IMR-90 (cell line): ENCODE measurements at regions not wholly inside any gene's neighbourhood (a gene's known extent, or its start where the extent isn't known, plus 50 kb on each side); places are given as distances from the start of the nearest gene placed in this dataset.

Experiments used
- ATAC-seq: fragments of 200-7000 bp; cut with Tn5 transposase; 2 replicates; pipeline ENCODE4 v1.9.1; 2020; ENCODE audit warnings: low read depth, mild to moderate bottlenecking, moderate library complexity
- BruUV-seq: library from RNA; stranded (reverse); fragments of 400-500 nt; replicated peaks from 2 replicates; lab custom pipeline; 2021; lab: Mats Ljungman, UMichigan
- CTCF ChIA-PET: fragments of 300-600 bp; formaldehyde crosslinking; extraction: SDS; loops from one replicate; lab custom pipeline; 2021; ENCODE audit warnings: antibody characterized with exemption; lab: Yijun Ruan, JAX
- POLR2A ChIA-PET: fragments of 300-600 bp; sonication (Branson Sonifier 250); formaldehyde crosslinking; loops from one replicate; lab custom pipeline; 2022; ENCODE audit warnings: antibody characterized with exemption; ENCODE audit not compliant: unreplicated experiment; lab: Charles Lee
- DNase-seq: peaks from one replicate; pipeline ENCODE4 v3.0.0; 2013
- H2AFZ ChIP-seq: replicated peaks from 2 replicates; pipeline ENCODE3; 2013; ENCODE audit warnings: low read length, mild to moderate bottlenecking; ENCODE audit not compliant: poor library complexity
- H2AK5ac ChIP-seq: 2 replicates; pipeline ENCODE4 v1.6.1; 2013; ENCODE audit warnings: low read depth, low read length, inconsistent platforms
- H2AK9ac ChIP-seq: replicated peaks from 2 replicates; pipeline ENCODE3; 2013; ENCODE audit warnings: mild to moderate bottlenecking, low read depth, low read length, moderate library complexity; ENCODE audit not compliant: poor library complexity
- H2BK120ac ChIP-seq: 2 replicates; pipeline ENCODE4 v1.6.1; 2013; ENCODE audit warnings: low read depth, low read length, inconsistent platforms
- H2BK15ac ChIP-seq: 3 replicates; pipeline ENCODE4 v1.6.1; 2013; ENCODE audit warnings: low read depth, low read length, inconsistent platforms
- H2BK20ac ChIP-seq: 2 replicates; pipeline ENCODE4 v1.6.1; 2013; ENCODE audit warnings: low read depth, mild to moderate bottlenecking, inconsistent platforms, low read length, moderate library complexity
- H2BK5ac ChIP-seq: 2 replicates; pipeline ENCODE4 v1.6.1; 2013; ENCODE audit warnings: mild to moderate bottlenecking, low read depth, low read length, inconsistent platforms; ENCODE audit not compliant: poor library complexity, severe bottlenecking
- H3K14ac ChIP-seq: replicated peaks from 2 replicates; pipeline ENCODE4 v1.6.1; 2013; ENCODE audit warnings: low read depth, low read length, inconsistent platforms
- H3K18ac ChIP-seq: 2 replicates; pipeline ENCODE4 v1.6.1; 2013; ENCODE audit warnings: low read depth, low read length, control low read depth
- H3K23ac ChIP-seq: 2 replicates; pipeline ENCODE4 v1.6.1; 2013; ENCODE audit warnings: low read depth, low read length, inconsistent platforms
- H3K27ac ChIP-seq: 2 replicates; pipeline ENCODE4 v1.5.1; 2013; ENCODE audit warnings: mild to moderate bottlenecking, control low read depth, low read length; ENCODE audit not compliant: insufficient read depth
- H3K27me3 ChIP-seq: 2 replicates; pipeline ENCODE4 v1.6.1; 2013; ENCODE audit warnings: low read length; ENCODE audit not compliant: control insufficient read depth, insufficient read depth
- H3K36me3 ChIP-seq: 2 replicates; pipeline ENCODE4 v1.6.1; 2013; ENCODE audit warnings: low read length, mixed read lengths; ENCODE audit not compliant: control insufficient read depth, insufficient read depth
- H3K4ac ChIP-seq: 2 replicates; pipeline ENCODE4 v1.6.1; 2013; ENCODE audit warnings: low read depth, low read length, inconsistent platforms
- H3K4me1 ChIP-seq: 2 replicates; pipeline ENCODE4 v1.6.1; 2013; ENCODE audit warnings: low read length, mixed read lengths; ENCODE audit not compliant: control insufficient read depth, insufficient read depth
- H3K4me2 ChIP-seq: 2 replicates; pipeline ENCODE4 v1.6.1; 2013; ENCODE audit warnings: low read depth, mild to moderate bottlenecking, control low read depth, low read length, moderate library complexity
- H3K4me3 ChIP-seq: 2 replicates; pipeline ENCODE4 v1.5.1; 2013; ENCODE audit warnings: low read depth, mild to moderate bottlenecking, control low read depth, low read length, moderate library complexity; ENCODE audit not compliant: insufficient read depth
- H3K56ac ChIP-seq: 2 replicates; pipeline ENCODE4 v1.6.1; 2013; ENCODE audit warnings: low read length, inconsistent platforms; ENCODE audit not compliant: insufficient read depth; ENCODE audit errors: extremely low read depth
- H3K79me1 ChIP-seq, 2 experiments: 2 replicates each; pipeline ENCODE4 v1.6.1; 2013; ENCODE audit warnings: low read length in 2 of 2, inconsistent platforms in 1 of 2, low read depth in 1 of 2
- H3K9ac ChIP-seq: 2 replicates; pipeline ENCODE4 v1.6.1; 2013; ENCODE audit warnings: low read depth, low read length, control low read depth
- H3K9me1 ChIP-seq: 2 replicates; pipeline ENCODE4 v1.6.1; 2013; ENCODE audit warnings: low read length, inconsistent platforms; ENCODE audit not compliant: insufficient read depth
- H3K9me3 ChIP-seq: 2 replicates; pipeline ENCODE4 v1.6.1; 2013; ENCODE audit warnings: low read length; ENCODE audit not compliant: control insufficient read depth, insufficient read depth
- H4K20me1 ChIP-seq: 2 replicates; pipeline ENCODE4 v1.6.1; 2013; ENCODE audit warnings: low read length, inconsistent platforms; ENCODE audit not compliant: insufficient read depth
- H4K5ac ChIP-seq: 2 replicates; pipeline ENCODE4 v1.6.1; 2013; ENCODE audit warnings: mild to moderate bottlenecking, low read depth, low read length, control low read depth
- H4K8ac ChIP-seq, 2 experiments: 2 replicates each; pipeline ENCODE4 v1.6.1; 2013; ENCODE audit warnings: low read depth in 2 of 2, low read length in 2 of 2, control low read depth in 1 of 2, inconsistent platforms in 1 of 2
- H4K91ac ChIP-seq: 2 replicates; pipeline ENCODE4 v1.6.1; 2013; ENCODE audit warnings: low read depth, low read length, inconsistent platforms; ENCODE audit not compliant: insufficient read depth
- BHLHE40 ChIP-seq: fragments of 150-350 bp; IDR thresholded peaks from 2 replicates; pipeline ENCODE4 v1.6.1; 2016; ENCODE audit warnings: mild to moderate bottlenecking, low read depth, low read length
- CEBPB ChIP-seq: IDR thresholded peaks from 2 replicates; pipeline ENCODE4 v1.6.1; 2012; ENCODE audit warnings: low read depth, low read length, improper control_type of control experiment
- CHD1 ChIP-seq: IDR thresholded peaks from 2 replicates; pipeline ENCODE4 v1.6.1; 2012; ENCODE audit warnings: low read depth, low read length, improper control_type of control experiment
- FOS ChIP-seq: fragments of 150-350 bp; IDR thresholded peaks from 2 replicates; pipeline ENCODE4 v1.6.1; 2016; ENCODE audit warnings: low read depth, low read length
- MAFK ChIP-seq: IDR thresholded peaks from 2 replicates; pipeline ENCODE4 v1.6.1; 2012; ENCODE audit warnings: low read depth, low read length, improper control_type of control experiment
- MAZ ChIP-seq: IDR thresholded peaks from 2 replicates; pipeline ENCODE4 v1.6.1; 2012; ENCODE audit warnings: low read depth, mild to moderate bottlenecking, low read length, improper control_type of control experiment, moderate library complexity, borderline replicate concordance
- MXI1 ChIP-seq: IDR thresholded peaks from 2 replicates; pipeline ENCODE4 v1.6.1; 2012; ENCODE audit warnings: low read depth, mild to moderate bottlenecking, low read length, moderate library complexity, borderline replicate concordance
- NFE2L2 ChIP-seq: fragments of 150-350 bp; IDR thresholded peaks from 2 replicates; pipeline ENCODE4 v1.6.1; 2016; ENCODE audit warnings: low read depth, mild to moderate bottlenecking, low read length
- POLR2A ChIP-seq: IDR thresholded peaks from 2 replicates; pipeline ENCODE4 v1.6.1; 2012; ENCODE audit warnings: mild to moderate bottlenecking, low read depth, low read length
- RAD21 ChIP-seq: IDR thresholded peaks from 2 replicates; pipeline ENCODE4 v1.6.1; 2012; ENCODE audit warnings: low read length, improper control_type of control experiment
- RCOR1 ChIP-seq: IDR thresholded peaks from 2 replicates; pipeline ENCODE4 v1.6.1; 2012; ENCODE audit warnings: mild to moderate bottlenecking, low read length, improper control_type of control experiment; ENCODE audit not compliant: insufficient replicate concordance
- RFX5 ChIP-seq: IDR thresholded peaks from 2 replicates; pipeline ENCODE4 v1.8.0; 2012; ENCODE audit warnings: low read depth, mild to moderate bottlenecking, low read length, moderate library complexity
- SMC3 ChIP-seq: fragments of 150-350 bp; IDR thresholded peaks from 2 replicates; pipeline ENCODE4 v1.6.1; 2016; ENCODE audit warnings: low read depth, mild to moderate bottlenecking, antibody characterized with exemption, low read length, moderate library complexity
- WGBS, 2 experiments: methylation state at CpG; one replicate each; pipeline versions ENCODE4 v1.1.5 to v1.1.7; 2013; ENCODE audit warnings: missing lambda C conversion rate in 2 of 2; ENCODE audit not compliant: insufficient read length in 1 of 2; ENCODE audit errors: extremely low coverage in 2 of 2; 5-methylcytosine and 5-hydroxymethylcytosine counted together
- dilution Hi-C: fragments of 300-500 bp; cut with HindIII; formaldehyde crosslinking; loops from one replicate; pipeline ENCODE4 v1.14.3; 2018; ENCODE audit warnings: low sequenced_read_pairs; ENCODE audit not compliant: unreplicated experiment
- in situ Hi-C: fragments of 300-500 bp; cut with MboI; formaldehyde crosslinking; loops from 3 replicates; pipeline ENCODE4 v1.14.3; 2019; ENCODE audit warnings: low sequenced_read_pairs, inconsistent platforms, mixed read lengths
- intact Hi-C: fragments of 100-400 bp; cut with micrococcal nuclease; formaldehyde crosslinking; loops from 2 replicates; pipeline ENCODE4 v1.10.0; 2022
- TF ChIP-seq, protein P1 (sequence below): conservative IDR thresholded peaks from 2 replicates; pipeline ENCODE4 v1.5.1; 2012; ENCODE audit warnings: mild to moderate bottlenecking, low read depth, low read length, improper control_type of control experiment
- TF ChIP-seq, protein P2 (sequence below): fragments of 150-350 bp; IDR thresholded peaks from 2 replicates; pipeline ENCODE4 v1.6.1; 2017; ENCODE audit warnings: mild to moderate bottlenecking, antibody characterized with exemption, low read length, low read depth
- TF ChIP-seq, protein P3 (sequence below): fragments of 150-350 bp; IDR thresholded peaks from 2 replicates; pipeline ENCODE4 v1.6.1; 2016; ENCODE audit warnings: low read depth, mild to moderate bottlenecking, low read length, moderate library complexity, borderline replicate concordance

GRCh38 chr5:1952444-1953099 is 69.8 kb upstream of the IRX4 start:
- H3K9ac ChIP-seq = no peak overlapping the region
- no peaks in the 10 kb centered on the region for H3K79me1 ChIP-seq
- DNase-seq (no peak), ATAC-seq (no peak)
- no peak overlapping the region for H3K27ac ChIP-seq
- ChIA-PET POLR2A (no interaction called here), CTCF (no interaction called here)
- H2AK9ac ChIP-seq = no peak overlapping the region
- H3K18ac ChIP-seq = no peak overlapping the region
- H2BK5ac ChIP-seq = no peak overlapping the region
- H2BK20ac ChIP-seq = no peak overlapping the region
- peaks cover 6% of the 10 kb centered on the region for H3K9me3 ChIP-seq
- no peak overlapping the region for H3K4me3 ChIP-seq
- no peak overlapping the region for H3K56ac ChIP-seq
- H3K4me2 ChIP-seq = no peak overlapping the region
- no peak overlapping the region for H4K8ac ChIP-seq
- no peak overlapping the region for H2AFZ ChIP-seq
- H4K20me1 ChIP-seq = no peaks in the 10 kb centered on the region
- no peaks in the 10 kb centered on the region for H3K4me1 ChIP-seq
- H3K27me3 ChIP-seq = no peaks in the 10 kb centered on the region
- intact Hi-C loops (no loop called here), in situ Hi-C loops (no loop called here), dilution Hi-C loops (no loop called here)
- WGBS, 2 experiments = 17% methylated on average over 11 of the region's 20 CpGs; no CpG with 5 or more reads in 1 of the 2 experiments
- TF ChIP-seq SMC3 (no peak), BHLHE40 (no peak), POLR2A (no peak), RCOR1 (no peak), RAD21 (no peak), NFE2L2 (no peak), MXI1 (no peak), MAFK (no peak), RFX5 (no peak), MAZ (no peak), FOS (no peak), CHD1 (no peak), CEBPB (no peak)
- TF ChIP-seq, protein P1, sequence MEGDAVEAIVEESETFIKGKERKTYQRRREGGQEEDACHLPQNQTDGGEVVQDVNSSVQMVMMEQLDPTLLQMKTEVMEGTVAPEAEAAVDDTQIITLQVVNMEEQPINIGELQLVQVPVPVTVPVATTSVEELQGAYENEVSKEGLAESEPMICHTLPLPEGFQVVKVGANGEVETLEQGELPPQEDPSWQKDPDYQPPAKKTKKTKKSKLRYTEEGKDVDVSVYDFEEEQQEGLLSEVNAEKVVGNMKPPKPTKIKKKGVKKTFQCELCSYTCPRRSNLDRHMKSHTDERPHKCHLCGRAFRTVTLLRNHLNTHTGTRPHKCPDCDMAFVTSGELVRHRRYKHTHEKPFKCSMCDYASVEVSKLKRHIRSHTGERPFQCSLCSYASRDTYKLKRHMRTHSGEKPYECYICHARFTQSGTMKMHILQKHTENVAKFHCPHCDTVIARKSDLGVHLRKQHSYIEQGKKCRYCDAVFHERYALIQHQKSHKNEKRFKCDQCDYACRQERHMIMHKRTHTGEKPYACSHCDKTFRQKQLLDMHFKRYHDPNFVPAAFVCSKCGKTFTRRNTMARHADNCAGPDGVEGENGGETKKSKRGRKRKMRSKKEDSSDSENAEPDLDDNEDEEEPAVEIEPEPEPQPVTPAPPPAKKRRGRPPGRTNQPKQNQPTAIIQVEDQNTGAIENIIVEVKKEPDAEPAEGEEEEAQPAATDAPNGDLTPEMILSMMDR = no peak
- TF ChIP-seq, protein P2, sequence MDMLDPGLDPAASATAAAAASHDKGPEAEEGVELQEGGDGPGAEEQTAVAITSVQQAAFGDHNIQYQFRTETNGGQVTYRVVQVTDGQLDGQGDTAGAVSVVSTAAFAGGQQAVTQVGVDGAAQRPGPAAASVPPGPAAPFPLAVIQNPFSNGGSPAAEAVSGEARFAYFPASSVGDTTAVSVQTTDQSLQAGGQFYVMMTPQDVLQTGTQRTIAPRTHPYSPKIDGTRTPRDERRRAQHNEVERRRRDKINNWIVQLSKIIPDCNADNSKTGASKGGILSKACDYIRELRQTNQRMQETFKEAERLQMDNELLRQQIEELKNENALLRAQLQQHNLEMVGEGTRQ = no peak
- TF ChIP-seq, protein P3, sequence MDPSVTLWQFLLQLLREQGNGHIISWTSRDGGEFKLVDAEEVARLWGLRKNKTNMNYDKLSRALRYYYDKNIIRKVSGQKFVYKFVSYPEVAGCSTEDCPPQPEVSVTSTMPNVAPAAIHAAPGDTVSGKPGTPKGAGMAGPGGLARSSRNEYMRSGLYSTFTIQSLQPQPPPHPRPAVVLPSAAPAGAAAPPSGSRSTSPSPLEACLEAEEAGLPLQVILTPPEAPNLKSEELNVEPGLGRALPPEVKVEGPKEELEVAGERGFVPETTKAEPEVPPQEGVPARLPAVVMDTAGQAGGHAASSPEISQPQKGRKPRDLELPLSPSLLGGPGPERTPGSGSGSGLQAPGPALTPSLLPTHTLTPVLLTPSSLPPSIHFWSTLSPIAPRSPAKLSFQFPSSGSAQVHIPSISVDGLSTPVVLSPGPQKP = no peak
- no peak overlapping the region for H4K5ac ChIP-seq
- H3K23ac ChIP-seq = no peak overlapping the region
- no TSS peak for BruUV-seq
- H2BK120ac ChIP-seq = no peak overlapping the region
- H3K9me1 ChIP-seq = no peaks in the 10 kb centered on the region
- H4K91ac ChIP-seq = no peak overlapping the region
- H2BK15ac ChIP-seq = no peak overlapping the region
- no peak overlapping the region for H3K4ac ChIP-seq
- H3K14ac ChIP-seq = no peak overlapping the region
- H3K36me3 ChIP-seq = no peaks in the 10 kb centered on the region
- no peak overlapping the region for H2AK5ac ChIP-seq
